Gastrocnemius medialis (tissue), 4 donors: ENCODE measurements at regions not wholly inside any gene's neighbourhood (a gene's known extent, or its start where the extent isn't known, plus 50 kb on each side); places are given as distances from the start of the nearest gene placed in this dataset.

Experiments used
- ATAC-seq, 2 donors: fragments of 150-250 bp; one replicate each; pipeline ENCODE4 v1.9.1; 2016
- DNase-seq, 2 donors: peaks; one replicate each; pipeline ENCODE4 v3.0.0-alpha.2; 2019
- H3K27ac ChIP-seq, 4 donors: fragments of 200-600 bp; sonication (generic); 1 replicate in 1 of 4; 2 replicates in 3 of 4; pipeline ENCODE4 v1.5.1; 2016 to 2018; ENCODE audit warnings: mild to moderate bottlenecking in 2 of 4, moderate library complexity in 1 of 4
- H3K27me3 ChIP-seq, 3 donors: fragments of 200-600 bp; sonication (generic) in 2 of 3; 1 replicate in 1 of 3; 2 replicates in 2 of 3; pipeline versions ENCODE4 v1.5.1 to v1.6.0; 2016 to 2019; ENCODE audit warnings: mild to moderate bottlenecking in 1 of 3, moderate library complexity in 1 of 3
- H3K36me3 ChIP-seq, 2 donors: fragments of 200-600 bp; sonication (generic) in 1 of 2; one replicate each; pipeline ENCODE4 v1.5.1; 2017 to 2018
- H3K4me1 ChIP-seq, 2 donors: fragments of 200-600 bp; sonication (generic) in 1 of 2; one replicate each; pipeline ENCODE4 v1.5.1; 2016 to 2017; ENCODE audit warnings: mild to moderate bottlenecking in 2 of 2
- H3K4me3 ChIP-seq, 4 donors: fragments of 200-600 bp; sonication (generic) in 3 of 4; 1 replicate in 1 of 4; 2 replicates in 3 of 4; pipeline ENCODE4 v1.5.1; 2016 to 2019; ENCODE audit warnings: mild to moderate bottlenecking in 2 of 4
- H3K9me3 ChIP-seq, 3 donors: fragments of 200-600 bp; sonication (generic) in 2 of 3; 1 replicate in 1 of 3; 2 replicates in 2 of 3; pipeline ENCODE4 v1.5.1; 2016 to 2019
- CTCF ChIP-seq, 5 experiments: fragments of 450-650 bp in 3 of 5; fragments of 200-600 bp in 2 of 5; sonication (generic) in 2 of 5; IDR thresholded peaks in 4 of 5; conservative IDR thresholded peaks in 1 of 5; 1 replicate in 4 of 5; 2 replicates in 1 of 5; pipeline ENCODE4 v1.5.1; 2016 to 2019; ENCODE audit warnings: antibody characterized with exemption in 5 of 5, mild to moderate bottlenecking in 3 of 5, moderate library complexity in 3 of 5
- POLR2A ChIP-seq, 2 donors: fragments of 450-650 bp; IDR thresholded peaks; one replicate each; pipeline ENCODE4 v1.6.1; 2017; ENCODE audit warnings: antibody characterized with exemption in 2 of 2, mild to moderate bottlenecking in 2 of 2, moderate library complexity in 2 of 2
- in situ Hi-C, 4 donors: fragments of 200-750 bp; cut with MboI; loops; one replicate each; pipeline versions ENCODE4 v1.15.0 to v1.8.0; 2017; ENCODE audit warnings: low sequenced_read_pairs in 4 of 4
- intact Hi-C: fragments of 100-400 bp; cut with DNase I; formaldehyde crosslinking; loops from one replicate; pipeline ENCODE4 v1.15.1; 2023; ENCODE audit warnings: low total_unique reads

DNA sequence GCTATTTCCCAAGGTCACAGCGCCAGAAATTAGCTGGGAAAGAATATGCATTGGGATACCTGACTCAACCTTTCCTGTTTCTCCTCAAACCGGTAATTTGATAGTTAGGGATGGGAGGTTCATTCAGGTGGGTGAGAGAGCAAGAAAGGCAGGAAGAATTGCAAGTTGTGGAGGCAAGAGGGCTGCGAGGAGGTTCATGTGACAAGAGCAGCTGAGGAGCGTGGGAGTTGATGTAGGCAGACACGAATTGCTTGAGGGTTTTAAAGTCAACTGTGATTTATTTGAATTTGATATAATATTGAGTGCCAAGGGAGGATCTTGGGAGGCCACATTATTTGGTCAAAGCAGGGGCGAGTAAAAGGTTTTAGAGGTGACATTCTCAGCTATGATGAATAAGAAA, 329.0 kb downstream of the STIM2 start:
- in situ Hi-C loops (no loop called here), intact Hi-C loops (no loop called here)
- ATAC-seq: no peak
- no peak overlapping the region for H3K27ac ChIP-seq
- H3K36me3 ChIP-seq: no peaks in the 10 kb centered on the region
- no peaks in the 10 kb centered on the region for H3K4me1 ChIP-seq
- no peaks in the 10 kb centered on the region for H3K27me3 ChIP-seq
- no peaks in the 10 kb centered on the region for H3K9me3 ChIP-seq
- no peak for TF ChIP-seq CTCF (IDR thresholded peaks at IDR 0.05 in 4 of 5, conservative IDR thresholded peaks at IDR 0.05 in 1 of 5)
- TF ChIP-seq POLR2A (IDR thresholded peaks at IDR 0.05): no peak
- no peak for DNase-seq
- H3K4me3 ChIP-seq: no peak overlapping the region

DNA sequence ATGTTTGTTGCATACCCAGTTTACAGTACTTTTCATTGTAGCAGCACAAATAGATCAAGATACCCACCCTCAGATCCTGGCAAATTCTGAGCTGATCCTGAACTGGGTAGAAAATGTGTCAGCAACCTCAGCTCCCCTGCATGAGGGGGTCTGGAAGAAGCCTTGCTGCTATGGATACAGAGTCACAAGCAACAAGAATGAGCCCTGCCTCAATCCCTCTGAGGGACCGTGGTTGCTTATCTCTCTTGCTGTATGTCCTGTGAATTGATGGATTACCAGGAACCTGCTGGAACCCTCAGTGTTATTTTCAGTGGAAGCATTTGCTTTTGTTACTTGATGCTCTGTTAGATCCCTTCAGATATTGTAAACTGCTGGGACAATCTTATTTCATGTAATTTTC, 331.0 kb downstream of the STIM2 start:
- ATAC-seq (no peak), DNase-seq (no peak)
- TF ChIP-seq CTCF (IDR thresholded peaks at IDR 0.05 in 4 of 5, conservative IDR thresholded peaks at IDR 0.05 in 1 of 5) (no peak), POLR2A (IDR thresholded peaks at IDR 0.05) (no peak)
- H3K4me1 ChIP-seq: no peaks in the 10 kb centered on the region
- no peak overlapping the region for H3K27ac ChIP-seq
- H3K36me3 ChIP-seq: no peaks in the 10 kb centered on the region
- no peaks in the 10 kb centered on the region for H3K27me3 ChIP-seq
- H3K9me3 ChIP-seq: no peaks in the 10 kb centered on the region
- in situ Hi-C loops (no loop called here), intact Hi-C loops (no loop called here)
- H3K4me3 ChIP-seq: no peak overlapping the region

- TF ChIP-seq POLR2A (IDR thresholded peaks at IDR 0.05) (no peak), CTCF (IDR thresholded peaks at IDR 0.05 in 4 of 5, conservative IDR thresholded peaks at IDR 0.05 in 1 of 5) (no peak)
- Histone ChIP-seq H3K4me3 (no peak overlapping the region), H3K4me1 (no peaks in the 10 kb centered on the region), H3K36me3 (no peaks in the 10 kb centered on the region), H3K27me3 (no peaks in the 10 kb centered on the region), H3K27ac (no peak overlapping the region), H3K9me3 (no peaks in the 10 kb centered on the region)
- ATAC-seq (no peak), DNase-seq (no peak)
- intact Hi-C loops (no loop called here), in situ Hi-C loops (no loop called here)
Measured at GRCh38 chr4:27194599-27195176, 334.0 kb downstream of the STIM2 start.

GRCh38 chr4:27198246-27198645, 337.6 kb downstream of the STIM2 start:
- no peaks in the 10 kb centered on the region for H3K4me1 ChIP-seq
- intact Hi-C loops: no loop called here
- H3K27ac ChIP-seq: no peak overlapping the region
- H3K36me3 ChIP-seq: no peaks in the 10 kb centered on the region
- no peak overlapping the region for H3K4me3 ChIP-seq
- H3K27me3 ChIP-seq: no peaks in the 10 kb centered on the region
- no peaks in the 10 kb centered on the region for H3K9me3 ChIP-seq
- ATAC-seq (no peak), DNase-seq (no peak)
- TF ChIP-seq POLR2A (IDR thresholded peaks at IDR 0.05) (no peak), CTCF (IDR thresholded peaks at IDR 0.05 in 4 of 5, conservative IDR thresholded peaks at IDR 0.05 in 1 of 5) (no peak)
- in situ Hi-C loops: no loop called here

- Histone ChIP-seq H3K4me3 (no peak overlapping the region), H3K4me1 (no peaks in the 10 kb centered on the region), H3K27me3 (no peaks in the 10 kb centered on the region), H3K36me3 (no peaks in the 10 kb centered on the region), H3K9me3 (no peaks in the 10 kb centered on the region), H3K27ac (no peak overlapping the region)
- in situ Hi-C loops (no loop called here), intact Hi-C loops (no loop called here)
- TF ChIP-seq POLR2A (IDR thresholded peaks at IDR 0.05) (no peak), CTCF (IDR thresholded peaks at IDR 0.05 in 4 of 5, conservative IDR thresholded peaks at IDR 0.05 in 1 of 5) (no peak)
- DNase-seq: no peak
- ATAC-seq: no peak
Measured at GRCh38 chr4:27198971-27199370, 338.3 kb downstream of the STIM2 start.
